H1 (cell line): ENCODE measurements at regions not wholly inside any gene's neighbourhood (a gene's known extent, or its start where the extent isn't known, plus 50 kb on each side); places are given as distances from the start of the nearest gene placed in this dataset.

Experiments
- CTCF ChIA-PET: fragments of 300-600 bp; sonication (Branson Sonifier 250); formaldehyde crosslinking; loops from one replicate; lab custom pipeline; 2021; ENCODE audit not compliant: partially characterized antibody; lab: Charles Lee
- POLR2A ChIA-PET: fragments of 300-600 bp; sonication (Branson Sonifier 250); formaldehyde crosslinking; loops from one replicate; lab custom pipeline; 2021; ENCODE audit warnings: inconsistent platforms; ENCODE audit not compliant: partially characterized antibody; lab: Charles Lee
- DNase-seq, 2 experiments: peaks; one replicate each; pipeline versions ENCODE4 v3.0.0 to v3.0.0-alpha.2; 2010 to 2022; ENCODE audit warnings: low spot score in 2 of 2, low read depth in 1 of 2, mixed read lengths in 1 of 2
- FAIRE-seq: peaks from 2 replicates; lab custom pipeline; 2011; peaks lifted over from hg19 to GRCh38; lab: Jason Lieb, UNC
- H2AFZ ChIP-seq: 2 replicates; pipeline ENCODE4 v1.8.1; 2012; ENCODE audit warnings: low read length, inconsistent platforms
- H2AK5ac ChIP-seq: 2 replicates; pipeline ENCODE4 v1.6.1; 2013; ENCODE audit warnings: low read depth, low read length
- H2BK120ac ChIP-seq: replicated peaks from 2 replicates; pipeline ENCODE3; 2013; ENCODE audit warnings: low read depth, low read length, inconsistent platforms
- H2BK12ac ChIP-seq: 2 replicates; pipeline ENCODE4 v1.6.1; 2013; ENCODE audit warnings: low read depth, low read length
- H2BK15ac ChIP-seq: 2 replicates; pipeline ENCODE4 v1.6.1; 2013; ENCODE audit warnings: low read length
- H2BK20ac ChIP-seq: 2 replicates; pipeline ENCODE4 v1.6.1; 2013; ENCODE audit warnings: low read length
- H2BK5ac ChIP-seq: 2 replicates; pipeline ENCODE4 v1.6.1; 2013; ENCODE audit warnings: low read depth, low read length
- H3K14ac ChIP-seq: 2 replicates; pipeline ENCODE4 v1.6.1; 2013; ENCODE audit warnings: inconsistent platforms; ENCODE audit not compliant: insufficient read length
- H3K18ac ChIP-seq: 2 replicates; pipeline ENCODE4 v1.6.1; 2013; ENCODE audit warnings: low read length; ENCODE audit errors: extremely low read depth
- H3K23ac ChIP-seq: 2 replicates; pipeline ENCODE4 v1.6.1; 2013; ENCODE audit warnings: inconsistent platforms; ENCODE audit not compliant: insufficient read length
- H3K23me2 ChIP-seq: 2 replicates; pipeline ENCODE4 v1.6.1; 2013; ENCODE audit warnings: low read depth, low read length
- H3K27ac ChIP-seq: 2 replicates; pipeline ENCODE4 v1.6.1; 2011; ENCODE audit warnings: low read depth, low read length, inconsistent platforms
- H3K27me3 ChIP-seq, 4 experiments: replicated peaks in 1 of 4; 1 replicate in 1 of 4; 2 replicates in 3 of 4; pipeline versions ENCODE4 v1.6.1 to v1.8.1; 2011 to 2013; ENCODE audit warnings: low read length in 3 of 4, mild to moderate bottlenecking in 3 of 4, inconsistent platforms in 2 of 4, mixed read lengths in 2 of 4, moderate library complexity in 1 of 4; ENCODE audit not compliant: control insufficient read depth in 3 of 4, insufficient read depth in 3 of 4; ENCODE audit errors: extremely low read depth in 1 of 4
- H3K36me3 ChIP-seq, 4 experiments: 2 replicates each; pipeline versions ENCODE4 v1.6.1 to v1.8.1; 2011 to 2013; ENCODE audit warnings: mild to moderate bottlenecking in 4 of 4, low read length in 3 of 4, moderate library complexity in 2 of 4, control low read depth in 1 of 4, inconsistent platforms in 1 of 4; ENCODE audit not compliant: insufficient read depth in 4 of 4, control insufficient read depth in 2 of 4
- H3K4ac ChIP-seq: replicated peaks from 2 replicates; pipeline ENCODE3; 2013; ENCODE audit warnings: low read length, low read depth, mixed read lengths, inconsistent platforms; ENCODE audit not compliant: insufficient read length
- H3K4me1 ChIP-seq, 4 experiments: replicated peaks in 1 of 4; 1 replicate in 1 of 4; 2 replicates in 3 of 4; pipeline versions ENCODE4 v1.6.1 to v1.8.1; 2011 to 2013; ENCODE audit warnings: low read length in 3 of 4, inconsistent platforms in 2 of 4, mixed read lengths in 1 of 4; ENCODE audit not compliant: insufficient read depth in 4 of 4, control insufficient read depth in 3 of 4
- H3K4me2 ChIP-seq, 2 experiments: 2 replicates each; pipeline versions ENCODE4 v1.6.1 to v1.8.1; 2011 to 2013; ENCODE audit warnings: low read depth in 2 of 2, low read length in 2 of 2, control low read depth in 1 of 2, inconsistent platforms in 1 of 2, mild to moderate bottlenecking in 1 of 2; ENCODE audit not compliant: insufficient read depth in 1 of 2
- H3K4me3 ChIP-seq, 4 experiments: fragments of 200-600, 300-600 bp in 1 of 4; sonication (generic), shearing (Covaris generic), sonication (Bioruptor Twin) in 1 of 4; 2 replicates each; pipeline versions ENCODE4 v1.5.1 to v1.8.1; 2011 to 2016; ENCODE audit warnings: low read length in 4 of 4, low read depth in 3 of 4, control low read depth in 2 of 4, inconsistent platforms in 2 of 4, mild to moderate bottlenecking in 2 of 4, mixed read lengths in 1 of 4, moderate library complexity in 1 of 4; ENCODE audit not compliant: insufficient read depth in 2 of 4; ENCODE audit errors: extremely low read depth in 1 of 4
- H3K56ac ChIP-seq: replicated peaks from 2 replicates; pipeline ENCODE3; 2013; ENCODE audit warnings: low read depth, mild to moderate bottlenecking, mixed read lengths, low read length, inconsistent platforms; ENCODE audit not compliant: insufficient read length
- H3K79me1 ChIP-seq: 2 replicates; pipeline ENCODE4 v1.6.1; 2013; ENCODE audit warnings: low read depth, low read length, control low read depth
- H3K79me2 ChIP-seq, 2 experiments: 2 replicates each; pipeline versions ENCODE4 v1.6.1 to v1.8.1; 2012 to 2013; ENCODE audit warnings: low read length in 2 of 2, mild to moderate bottlenecking in 2 of 2, inconsistent platforms in 1 of 2; ENCODE audit not compliant: insufficient read depth in 2 of 2, control insufficient read depth in 1 of 2
- H3K9ac ChIP-seq, 4 experiments: replicated peaks in 1 of 4; 1 replicate in 1 of 4; 2 replicates in 3 of 4; pipeline versions ENCODE4 v1.6.1 to v1.8.1; 2011 to 2013; ENCODE audit warnings: low read depth in 3 of 4, low read length in 3 of 4, control low read depth in 2 of 4, mild to moderate bottlenecking in 2 of 4, moderate library complexity in 2 of 4, inconsistent platforms in 1 of 4; ENCODE audit errors: extremely low read depth in 1 of 4
- H3K9me3 ChIP-seq, 2 experiments: 2 replicates each; pipeline versions ENCODE4 v1.6.1 to v1.8.1; 2012 to 2013; ENCODE audit warnings: mild to moderate bottlenecking in 2 of 2, moderate library complexity in 2 of 2, control low read depth in 1 of 2, inconsistent platforms in 1 of 2, low read depth in 1 of 2, low read length in 1 of 2, mixed read lengths in 1 of 2; ENCODE audit not compliant: insufficient read depth in 2 of 2
- H4K20me1 ChIP-seq, 2 experiments: replicated peaks in 1 of 2; 2 replicates each; pipeline versions ENCODE3 to v1.8.1; 2011 to 2013; ENCODE audit warnings: inconsistent platforms in 2 of 2, low read length in 2 of 2, mild to moderate bottlenecking in 1 of 2; ENCODE audit not compliant: insufficient read depth in 2 of 2, control insufficient read depth in 1 of 2
- H4K5ac ChIP-seq: 2 replicates; pipeline ENCODE4 v1.6.1; 2013; ENCODE audit warnings: low read length, low read depth, mixed read lengths, inconsistent platforms; ENCODE audit not compliant: insufficient read length
- H4K8ac ChIP-seq: 2 replicates; pipeline ENCODE4 v1.8.0; 2013; ENCODE audit warnings: mild to moderate bottlenecking, moderate library complexity, low read length, inconsistent platforms; ENCODE audit not compliant: insufficient read depth; ENCODE audit errors: extremely low read depth
- H4K91ac ChIP-seq: replicated peaks from 2 replicates; pipeline ENCODE3; 2013; ENCODE audit warnings: low read length, mixed read lengths, inconsistent platforms; ENCODE audit not compliant: insufficient read length
- BRCA1 ChIP-seq: IDR thresholded peaks from 2 replicates; pipeline ENCODE4 v1.6.1; 2012; ENCODE audit warnings: low read depth, low read length, improper control_type of control experiment
- CEBPB ChIP-seq: IDR thresholded peaks from 2 replicates; pipeline ENCODE4 v1.6.1; 2012; ENCODE audit warnings: low read depth, low read length
- CTBP2 ChIP-seq: IDR thresholded peaks from 2 replicates; pipeline ENCODE4 v1.7.0; 2011; ENCODE audit warnings: borderline replicate concordance, mild to moderate bottlenecking, moderate library complexity, mixed read lengths, low read length; ENCODE audit not compliant: insufficient read depth, insufficient read length
- EP300 ChIP-seq, 2 experiments: IDR thresholded peaks; 1 replicate in 1 of 2; 2 replicates in 1 of 2; pipeline ENCODE4 v1.6.1; 2011 to 2012; ENCODE audit warnings: low read depth in 2 of 2, low read length in 2 of 2, mild to moderate bottlenecking in 2 of 2, borderline replicate concordance in 1 of 2, inconsistent platforms in 1 of 2, moderate library complexity in 1 of 2
- GTF2F1 ChIP-seq: IDR thresholded peaks from 2 replicates; pipeline ENCODE4 v1.6.1; 2012; ENCODE audit warnings: low read depth, low read length, improper control_type of control experiment, borderline replicate concordance
- HDAC2 ChIP-seq, 2 experiments: fragments of 300-600 bp in 1 of 2; sonication (generic) in 1 of 2; IDR thresholded peaks; 2 replicates each; pipeline ENCODE4 v1.6.1; 2011 to 2012; ENCODE audit warnings: low read depth in 2 of 2, low read length in 2 of 2, mild to moderate bottlenecking in 2 of 2, moderate library complexity in 2 of 2, borderline replicate concordance in 1 of 2, inconsistent platforms in 1 of 2
- HDAC6 ChIP-seq: IDR thresholded peaks from one replicate; pipeline ENCODE4 v1.7.1; 2012; ENCODE audit warnings: low read depth, mild to moderate bottlenecking, inconsistent platforms, low read length, moderate library complexity
- JUN ChIP-seq: IDR thresholded peaks from 2 replicates; pipeline ENCODE4 v1.6.1; 2011; ENCODE audit warnings: low read depth, mild to moderate bottlenecking, improper control_type of control experiment, low read length
- MAFK ChIP-seq: IDR thresholded peaks from 2 replicates; pipeline ENCODE4 v1.6.1; 2012; ENCODE audit warnings: low read depth, mild to moderate bottlenecking, improper control_type of control experiment, low read length
- NANOG ChIP-seq: IDR thresholded peaks from 2 replicates; pipeline ENCODE4 v1.6.1; 2011; ENCODE audit warnings: low read length, low read depth, mild to moderate bottlenecking, inconsistent platforms; ENCODE audit not compliant: insufficient read depth, poor library complexity, severe bottlenecking
- SIX5 ChIP-seq: IDR thresholded peaks from 2 replicates; pipeline ENCODE4 v1.6.1; 2011; ENCODE audit warnings: mild to moderate bottlenecking, low read depth, low read length
- SP1 ChIP-seq: IDR thresholded peaks from 2 replicates; pipeline ENCODE4 v1.6.1; 2011; ENCODE audit warnings: low read depth, low read length
- WGBS, 2 experiments: shearing (Covaris generic) in 1 of 2; methylation state at CpG; one replicate each; pipeline versions ENCODE4 v1.1.6 to v1.1.7; 2013 to 2015; ENCODE audit warnings: low lambda C conversion rate in 2 of 2, mixed read lengths in 2 of 2, inconsistent platforms in 1 of 2, low coverage in 1 of 2, missing lambda C conversion rate in 1 of 2; ENCODE audit not compliant: insufficient replicate concordance in 2 of 2, insufficient coverage in 1 of 2, insufficient read length in 1 of 2; ENCODE audit errors: extremely low coverage in 1 of 2, missing lambda C conversion rate in 1 of 2; 5-methylcytosine and 5-hydroxymethylcytosine counted together
- TF ChIP-seq, protein P1 (sequence below): IDR thresholded peaks from 2 replicates; pipeline ENCODE4 v1.6.1; 2012; ENCODE audit warnings: low read length, inconsistent platforms

DNA sequence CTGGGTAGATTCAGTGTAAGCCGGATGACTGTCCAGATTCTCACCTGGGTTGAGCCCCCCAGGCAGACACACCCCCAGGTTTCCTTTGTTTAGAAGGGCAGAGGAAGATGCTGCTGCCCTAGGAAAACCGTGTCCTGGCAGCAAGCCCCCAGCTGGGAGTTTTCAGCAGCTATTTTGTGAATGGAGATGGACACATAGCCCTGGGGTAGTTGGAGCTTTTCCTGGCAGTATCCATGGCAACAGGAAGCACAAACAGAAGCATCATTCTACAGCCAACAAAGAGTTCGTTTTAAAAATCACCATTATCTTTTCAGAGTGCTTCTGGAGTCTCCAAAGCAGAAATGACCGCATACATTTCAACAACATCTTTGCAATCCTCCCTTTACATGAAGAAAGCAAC, 245.5 kb downstream of the BRD1 start:
- H2BK12ac ChIP-seq, result no peak overlapping the region
- no peak overlapping the region for H3K27ac ChIP-seq
- peaks cover 0 to 10% of the 10 kb centered on the region in 2 experiments for H4K20me1 ChIP-seq
- no peak overlapping the region for H3K4me3 ChIP-seq
- no peak overlapping the region for H4K8ac ChIP-seq
- H3K27me3 ChIP-seq, result no peaks in the 10 kb centered on the region
- no peak overlapping the region for H3K18ac ChIP-seq
- H3K14ac ChIP-seq, result no peak overlapping the region
- H3K9ac ChIP-seq, result no peak overlapping the region
- H3K36me3 ChIP-seq, result no peaks in the 10 kb centered on the region
- no peaks in the 10 kb centered on the region for H3K4me1 ChIP-seq
- POLR2A ChIA-PET, result no interaction called here
- H2BK15ac ChIP-seq, result no peak overlapping the region
- peaks cover 14% of the 10 kb centered on the region; the same call in 1 of the 2 replicates for H3K23me2 ChIP-seq
- DNase-seq (no peak), FAIRE-seq (no peak)
- no peak overlapping the region for H2AK5ac ChIP-seq
- no peaks in the 10 kb centered on the region for H3K9me3 ChIP-seq
- 80% methylated on average over 4 of the region's 4 CpGs; no CpG with 5 or more reads in 1 of the 2 experiments for WGBS, 2 experiments
- no peak overlapping the region for H2BK20ac ChIP-seq
- H3K4ac ChIP-seq, result no peak overlapping the region
- H4K91ac ChIP-seq, result no peak overlapping the region
- no peak overlapping the region for H3K56ac ChIP-seq
- no peaks in the 10 kb centered on the region for H3K79me2 ChIP-seq
- no peak overlapping the region for H3K23ac ChIP-seq
- no peak overlapping the region for H4K5ac ChIP-seq
- H2BK120ac ChIP-seq, result no peak overlapping the region
- CTCF ChIA-PET, result no interaction called here
- no peak overlapping the region for H3K4me2 ChIP-seq
- H2BK5ac ChIP-seq, result no peak overlapping the region
- H2AFZ ChIP-seq, result no peak overlapping the region
- peaks cover 3% of the 10 kb centered on the region; the same call in 1 of the 2 replicates for H3K79me1 ChIP-seq
- TF ChIP-seq HDAC6, result no peak
- TF ChIP-seq SIX5, result no peak
- TF ChIP-seq NANOG, result no peak
- TF ChIP-seq CTBP2, result no peak
- TF ChIP-seq CEBPB, result no peak
- TF ChIP-seq, protein P1, sequence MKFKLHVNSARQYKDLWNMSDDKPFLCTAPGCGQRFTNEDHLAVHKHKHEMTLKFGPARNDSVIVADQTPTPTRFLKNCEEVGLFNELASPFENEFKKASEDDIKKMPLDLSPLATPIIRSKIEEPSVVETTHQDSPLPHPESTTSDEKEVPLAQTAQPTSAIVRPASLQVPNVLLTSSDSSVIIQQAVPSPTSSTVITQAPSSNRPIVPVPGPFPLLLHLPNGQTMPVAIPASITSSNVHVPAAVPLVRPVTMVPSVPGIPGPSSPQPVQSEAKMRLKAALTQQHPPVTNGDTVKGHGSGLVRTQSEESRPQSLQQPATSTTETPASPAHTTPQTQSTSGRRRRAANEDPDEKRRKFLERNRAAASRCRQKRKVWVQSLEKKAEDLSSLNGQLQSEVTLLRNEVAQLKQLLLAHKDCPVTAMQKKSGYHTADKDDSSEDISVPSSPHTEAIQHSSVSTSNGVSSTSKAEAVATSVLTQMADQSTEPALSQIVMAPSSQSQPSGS, result no peak
- TF ChIP-seq BRCA1, result no peak
- TF ChIP-seq HDAC2 (IDR thresholded peaks at IDR 0.05; ENCODE audit: borderline replicate concordance in 1 of 2, low read depth in 2 of 2, low read length in 2 of 2), result no peak
- TF ChIP-seq GTF2F1, result no peak
- no peak for TF ChIP-seq SP1
- no peak for TF ChIP-seq MAFK
- no peak for TF ChIP-seq EP300 (IDR thresholded peaks at IDR 0.05; ENCODE audit: borderline replicate concordance in 1 of 2, low read depth in 2 of 2, low read length in 2 of 2)
- TF ChIP-seq JUN, result no peak
